ENCODE measurements at regions not wholly inside any gene's neighbourhood (a gene's known extent, or its start where the extent isn't known, plus 50 kb on each side); places are given as distances from the start of the nearest gene placed in this dataset.

DNA sequence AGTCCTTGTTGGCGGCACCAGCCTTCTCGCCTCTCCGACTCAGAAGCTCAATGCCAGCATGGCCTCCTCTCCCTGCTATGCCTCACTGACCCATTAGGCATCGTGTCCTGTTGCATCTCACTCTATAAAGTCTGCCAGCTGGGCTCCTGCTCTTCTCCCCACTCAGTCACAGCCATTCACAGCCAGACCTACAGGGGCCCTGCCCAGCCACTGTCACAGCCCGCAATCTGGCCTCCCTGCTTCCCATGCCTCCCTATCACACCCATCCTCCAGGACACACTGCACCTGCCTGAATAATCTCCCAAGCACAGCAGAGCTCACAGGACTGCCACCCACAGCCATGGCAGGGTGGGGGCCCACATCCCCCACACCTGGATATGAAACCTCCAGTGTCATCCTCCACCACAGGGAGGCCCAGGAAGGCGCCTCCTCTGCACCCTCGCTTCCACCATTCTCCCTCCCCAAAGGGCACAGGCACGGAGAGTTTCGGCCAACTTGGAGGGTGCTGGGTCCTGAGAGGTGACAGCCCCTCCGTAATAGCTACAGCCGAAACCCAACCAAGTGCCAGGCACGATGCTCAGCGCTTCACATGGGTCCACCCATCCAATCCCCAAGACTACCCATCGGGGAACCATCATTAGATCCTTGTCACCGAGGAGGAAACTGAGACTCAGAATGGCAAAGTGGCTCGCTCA is 370.3 kb downstream of the BCL11B start:
- in situ Hi-C loops (cut with HindIII; ENCODE audit: extremely low pct_ligation_motif_present, low pct_unique_long_range_greater_than_20kb) = no loop called here
- no peaks in the 10 kb centered on the region for H3K79me2 ChIP-seq (ENCODE audit: insufficient read depth, low read length)
- no peaks in the 10 kb centered on the region for H3K4me1 ChIP-seq (ENCODE audit: insufficient read depth, low read length)
- H3K9ac ChIP-seq (ENCODE audit: insufficient read depth, low read depth, low read length) = no peak overlapping the region
- H3K27me3 ChIP-seq (ENCODE audit: control insufficient read depth in 1 of 2, insufficient read depth in 2 of 2, low read length in 2 of 2) = peaks cover 0 to 10% of the 10 kb centered on the region in 2 experiments; a peak in 2 of 5 replicates
- H3K4me3 ChIP-seq (replicated peaks in 1 of 3; ENCODE audit: insufficient read depth in 1 of 3, low read depth in 2 of 3, low read length in 3 of 3) = no peak overlapping the region
- H3K27ac ChIP-seq (ENCODE audit: extremely low read length, insufficient read depth, low read length) = no peak overlapping the region
- TF ChIP-seq NFYC (CRISPR knock-in tag; IDR thresholded peaks at IDR 0.05) = no peak
- no peak for TF ChIP-seq SALL1 (CRISPR knock-in tag; IDR thresholded peaks at IDR 0.05)
- no peak for TF ChIP-seq ZNF430 (CRISPR knock-in tag; IDR thresholded peaks at IDR 0.05)
- TF ChIP-seq CBX2 (IDR thresholded peaks at IDR 0.05; ENCODE audit: low read depth, low read length) = no peak
- no peak for TF ChIP-seq CBX2 (CRISPR knock-in tag; IDR thresholded peaks at IDR 0.05; ENCODE audit: low read depth)
- no peak for TF ChIP-seq DR1 (CRISPR knock-in tag; IDR thresholded peaks at IDR 0.05)
- TF ChIP-seq ZNF660 (CRISPR knock-in tag; IDR thresholded peaks at IDR 0.05; ENCODE audit: borderline replicate concordance, low read depth) = no peak
- no peak for TF ChIP-seq ZNF878 (CRISPR knock-in tag; IDR thresholded peaks at IDR 0.05)
- no peak for TF ChIP-seq KDM6A (CRISPR knock-in tag; IDR thresholded peaks at IDR 0.05; ENCODE audit: low read depth)
- TF ChIP-seq, protein P1, sequence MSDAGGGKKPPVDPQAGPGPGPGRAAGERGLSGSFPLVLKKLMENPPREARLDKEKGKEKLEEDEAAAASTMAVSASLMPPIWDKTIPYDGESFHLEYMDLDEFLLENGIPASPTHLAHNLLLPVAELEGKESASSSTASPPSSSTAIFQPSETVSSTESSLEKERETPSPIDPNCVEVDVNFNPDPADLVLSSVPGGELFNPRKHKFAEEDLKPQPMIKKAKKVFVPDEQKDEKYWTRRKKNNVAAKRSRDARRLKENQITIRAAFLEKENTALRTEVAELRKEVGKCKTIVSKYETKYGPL (CRISPR knock-in tag; IDR thresholded peaks at IDR 0.05) = no peak
- TF ChIP-seq, protein P2, sequence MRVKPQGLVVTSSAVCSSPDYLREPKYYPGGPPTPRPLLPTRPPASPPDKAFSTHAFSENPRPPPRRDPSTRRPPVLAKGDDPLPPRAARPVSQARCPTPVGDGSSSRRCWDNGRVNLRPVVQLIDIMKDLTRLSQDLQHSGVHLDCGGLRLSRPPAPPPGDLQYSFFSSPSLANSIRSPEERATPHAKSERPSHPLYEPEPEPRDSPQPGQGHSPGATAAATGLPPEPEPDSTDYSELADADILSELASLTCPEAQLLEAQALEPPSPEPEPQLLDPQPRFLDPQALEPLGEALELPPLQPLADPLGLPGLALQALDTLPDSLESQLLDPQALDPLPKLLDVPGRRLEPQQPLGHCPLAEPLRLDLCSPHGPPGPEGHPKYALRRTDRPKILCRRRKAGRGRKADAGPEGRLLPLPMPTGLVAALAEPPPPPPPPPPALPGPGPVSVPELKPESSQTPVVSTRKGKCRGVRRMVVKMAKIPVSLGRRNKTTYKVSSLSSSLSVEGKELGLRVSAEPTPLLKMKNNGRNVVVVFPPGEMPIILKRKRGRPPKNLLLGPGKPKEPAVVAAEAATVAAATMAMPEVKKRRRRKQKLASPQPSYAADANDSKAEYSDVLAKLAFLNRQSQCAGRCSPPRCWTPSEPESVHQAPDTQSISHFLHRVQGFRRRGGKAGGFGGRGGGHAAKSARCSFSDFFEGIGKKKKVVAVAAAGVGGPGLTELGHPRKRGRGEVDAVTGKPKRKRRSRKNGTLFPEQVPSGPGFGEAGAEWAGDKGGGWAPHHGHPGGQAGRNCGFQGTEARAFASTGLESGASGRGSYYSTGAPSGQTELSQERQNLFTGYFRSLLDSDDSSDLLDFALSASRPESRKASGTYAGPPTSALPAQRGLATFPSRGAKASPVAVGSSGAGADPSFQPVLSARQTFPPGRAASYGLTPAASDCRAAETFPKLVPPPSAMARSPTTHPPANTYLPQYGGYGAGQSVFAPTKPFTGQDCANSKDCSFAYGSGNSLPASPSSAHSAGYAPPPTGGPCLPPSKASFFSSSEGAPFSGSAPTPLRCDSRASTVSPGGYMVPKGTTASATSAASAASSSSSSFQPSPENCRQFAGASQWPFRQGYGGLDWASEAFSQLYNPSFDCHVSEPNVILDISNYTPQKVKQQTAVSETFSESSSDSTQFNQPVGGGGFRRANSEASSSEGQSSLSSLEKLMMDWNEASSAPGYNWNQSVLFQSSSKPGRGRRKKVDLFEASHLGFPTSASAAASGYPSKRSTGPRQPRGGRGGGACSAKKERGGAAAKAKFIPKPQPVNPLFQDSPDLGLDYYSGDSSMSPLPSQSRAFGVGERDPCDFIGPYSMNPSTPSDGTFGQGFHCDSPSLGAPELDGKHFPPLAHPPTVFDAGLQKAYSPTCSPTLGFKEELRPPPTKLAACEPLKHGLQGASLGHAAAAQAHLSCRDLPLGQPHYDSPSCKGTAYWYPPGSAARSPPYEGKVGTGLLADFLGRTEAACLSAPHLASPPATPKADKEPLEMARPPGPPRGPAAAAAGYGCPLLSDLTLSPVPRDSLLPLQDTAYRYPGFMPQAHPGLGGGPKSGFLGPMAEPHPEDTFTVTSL (CRISPR knock-in tag; IDR thresholded peaks at IDR 0.05; ENCODE audit: borderline replicate concordance) = no peak
- no peak for TF ChIP-seq DPF2 (CRISPR knock-in tag; IDR thresholded peaks at IDR 0.05; ENCODE audit: borderline replicate concordance, low read depth)
- TF ChIP-seq NFKB2 (CRISPR knock-in tag; IDR thresholded peaks at IDR 0.05; ENCODE audit: borderline replicate concordance) = no peak
- CTCF ChIA-PET (ENCODE audit: low intra/inter-chr PET ratio, low total read pairs) = no interaction called here
- H4K20me1 ChIP-seq (ENCODE audit: insufficient read depth, low read length) = no peaks in the 10 kb centered on the region
- no peak overlapping the region for H3K4me2 ChIP-seq (ENCODE audit: low read depth, low read length)
- 2% methylated on average over 9 of the region's 16 CpGs for WGBS (ENCODE audit: low lambda C conversion rate)
- POLR2A ChIA-PET = no interaction called here
- no peaks in the 10 kb centered on the region for H3K9me3 ChIP-seq (ENCODE audit: low read length)
- H3K36me3 ChIP-seq (replicated peaks in 1 of 2; ENCODE audit: control insufficient read depth in 1 of 2, insufficient read depth in 2 of 2, low read length in 2 of 2) = no peaks in the 10 kb centered on the region
- DNase-seq (ENCODE audit: low spot score) (no peak), ATAC-seq (no peak), FAIRE-seq (no peak)
- H2AFZ ChIP-seq (ENCODE audit: low read length) = no peak overlapping the region
- intact Hi-C loops (cut with micrococcal nuclease; ENCODE audit: unreplicated experiment) = no loop called here
- BruUV-seq (replicated peaks) = no TSS peak

All from HepG2 (cell line).